ENCODE measurements at regions not wholly inside any gene's neighbourhood (a gene's known extent, or its start where the extent isn't known, plus 50 kb on each side); places are given as distances from the start of the nearest gene placed in this dataset.

DNA sequence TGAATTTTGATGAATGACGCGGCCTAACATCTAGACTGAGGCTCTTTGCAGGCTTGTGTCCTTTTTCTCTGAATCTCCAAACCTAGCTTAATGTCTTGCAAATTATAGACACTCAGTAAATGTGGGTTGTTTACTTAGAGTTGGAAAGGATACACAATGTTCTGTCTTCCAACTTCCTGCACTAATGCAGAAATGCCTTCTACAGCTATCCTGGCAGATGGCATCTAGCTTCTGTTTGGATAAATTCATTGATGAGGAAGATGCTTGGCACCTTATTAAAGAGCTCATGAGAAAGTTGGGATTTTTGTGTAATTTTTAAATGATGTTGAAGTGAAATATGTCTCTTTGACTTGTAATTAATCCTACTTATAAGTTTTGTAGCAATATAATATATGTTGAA lies 1822.2 kb downstream of the MAT2B start:
- FAIRE-seq (no peak), DNase-seq (ENCODE audit: low read depth, low spot score) (no peak)
- no peak overlapping the region for H2AFZ ChIP-seq (ENCODE audit: low read depth, low read length)
- no peak overlapping the region for H3K9ac ChIP-seq (replicated peaks; ENCODE audit: extremely low read depth, insufficient read depth, low read length)
- H4K20me1 ChIP-seq (replicated peaks; ENCODE audit: control insufficient read depth, extremely low read depth, insufficient read depth, low read length), result no peaks in the 10 kb centered on the region
- dilution Hi-C loops (cut with MboI; ENCODE audit: extremely low pct_ligation_motif_present, low sequenced_read_pairs) (no loop called here), intact Hi-C loops (cut with micrococcal nuclease) (no loop called here)
- no peak for TF ChIP-seq GATA2 (IDR thresholded peaks at IDR 0.05; ENCODE audit: insufficient read depth, insufficient read length, low read depth, low read length)
- TF ChIP-seq MYC (IDR thresholded peaks at IDR 0.05; ENCODE audit: low read depth, low read length), result no peak
- no peak for TF ChIP-seq POLR2AphosphoS5 (IDR thresholded peaks at IDR 0.05; ENCODE audit: insufficient read depth, low read depth, low read length)
- TF ChIP-seq EZH2 (IDR thresholded peaks at IDR 0.05; ENCODE audit: borderline replicate concordance, low read depth, low read length, severe bottlenecking), result no peak
- no peak for TF ChIP-seq FOS (IDR thresholded peaks at IDR 0.05; ENCODE audit: borderline replicate concordance, insufficient read depth, low read length)
- TF ChIP-seq, protein P1, sequence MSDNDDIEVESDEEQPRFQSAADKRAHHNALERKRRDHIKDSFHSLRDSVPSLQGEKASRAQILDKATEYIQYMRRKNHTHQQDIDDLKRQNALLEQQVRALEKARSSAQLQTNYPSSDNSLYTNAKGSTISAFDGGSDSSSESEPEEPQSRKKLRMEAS (IDR thresholded peaks at IDR 0.05; ENCODE audit: insufficient read depth, insufficient read length), result no peak
- H3K9me3 ChIP-seq (replicated peaks; ENCODE audit: control insufficient read depth, insufficient read depth, low read length), result no peaks in the 10 kb centered on the region
- ChIA-PET CTCF (no interaction called here), POLR2A (no interaction called here)
- H3K4me3 ChIP-seq (replicated peaks in 1 of 3; ENCODE audit: insufficient read depth in 1 of 3, low read depth in 1 of 3, low read length in 3 of 3), result no peak overlapping the region
- H3K27ac ChIP-seq (ENCODE audit: insufficient read depth, low read depth, low read length), result no peak overlapping the region
- H3K4me2 ChIP-seq (ENCODE audit: insufficient read depth, low read length), result no peak overlapping the region
- H3K36me3 ChIP-seq (ENCODE audit: control insufficient read depth in 2 of 2, extremely low read depth in 1 of 2, insufficient read depth in 2 of 2, low read length in 2 of 2), result no peaks in the 10 kb centered on the region
- H3K9me1 ChIP-seq (replicated peaks; ENCODE audit: control insufficient read depth, extremely low read depth, insufficient read depth, low read length), result no peaks in the 10 kb centered on the region
- no peaks in the 10 kb centered on the region for H3K79me2 ChIP-seq (ENCODE audit: control insufficient read depth, insufficient read depth, low read length)
- no peaks in the 10 kb centered on the region for H3K27me3 ChIP-seq (ENCODE audit: control insufficient read depth in 2 of 2, insufficient read depth in 2 of 2, low read length in 2 of 2)
- peaks cover 2% of the 10 kb centered on the region for H3K4me1 ChIP-seq (ENCODE audit: control insufficient read depth, extremely low read depth, insufficient read depth, low read length)
- no TSS peak for BruUV-seq (replicated peaks)

DNA sequence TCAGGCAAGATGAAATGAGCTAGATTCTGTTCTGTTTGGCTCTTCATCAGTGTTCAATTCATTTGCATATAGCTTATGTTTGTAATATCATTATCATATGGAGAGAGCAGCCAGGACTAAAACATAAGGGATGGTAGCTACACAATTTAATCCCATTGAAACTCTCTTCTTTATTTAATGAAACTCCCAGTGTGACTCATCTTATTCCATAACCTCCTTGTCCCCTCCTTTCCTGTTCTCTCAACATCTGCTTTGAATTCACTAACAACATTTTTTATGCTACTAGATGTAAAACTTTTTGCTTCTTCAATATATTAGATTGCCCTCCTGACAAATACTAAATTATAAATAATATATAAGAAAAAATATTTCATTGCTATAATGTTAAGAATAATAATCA lies 1823.4 kb downstream of the MAT2B start:
- TF ChIP-seq GATA2 (IDR thresholded peaks at IDR 0.05; ENCODE audit: insufficient read depth, insufficient read length, low read depth, low read length) (no peak), JUN (IDR thresholded peaks at IDR 0.05; ENCODE audit: borderline replicate concordance, insufficient read depth, insufficient read length, low read depth) (no peak), EZH2 (IDR thresholded peaks at IDR 0.05; ENCODE audit: borderline replicate concordance, low read depth, low read length, severe bottlenecking) (no peak), MYC (IDR thresholded peaks at IDR 0.05; ENCODE audit: low read depth, low read length) (no peak), POLR2A (IDR thresholded peaks at IDR 0.05; ENCODE audit: low read depth, low read length) (no peak), POLR2AphosphoS5 (IDR thresholded peaks at IDR 0.05; ENCODE audit: insufficient read depth, low read depth, low read length) (no peak), FOS (IDR thresholded peaks at IDR 0.05; ENCODE audit: borderline replicate concordance, insufficient read depth, low read length) (no peak)
- TF ChIP-seq, protein P1 (IDR thresholded peaks at IDR 0.05; ENCODE audit: insufficient read depth, insufficient read length), result no peak
- TF ChIP-seq, protein P2, sequence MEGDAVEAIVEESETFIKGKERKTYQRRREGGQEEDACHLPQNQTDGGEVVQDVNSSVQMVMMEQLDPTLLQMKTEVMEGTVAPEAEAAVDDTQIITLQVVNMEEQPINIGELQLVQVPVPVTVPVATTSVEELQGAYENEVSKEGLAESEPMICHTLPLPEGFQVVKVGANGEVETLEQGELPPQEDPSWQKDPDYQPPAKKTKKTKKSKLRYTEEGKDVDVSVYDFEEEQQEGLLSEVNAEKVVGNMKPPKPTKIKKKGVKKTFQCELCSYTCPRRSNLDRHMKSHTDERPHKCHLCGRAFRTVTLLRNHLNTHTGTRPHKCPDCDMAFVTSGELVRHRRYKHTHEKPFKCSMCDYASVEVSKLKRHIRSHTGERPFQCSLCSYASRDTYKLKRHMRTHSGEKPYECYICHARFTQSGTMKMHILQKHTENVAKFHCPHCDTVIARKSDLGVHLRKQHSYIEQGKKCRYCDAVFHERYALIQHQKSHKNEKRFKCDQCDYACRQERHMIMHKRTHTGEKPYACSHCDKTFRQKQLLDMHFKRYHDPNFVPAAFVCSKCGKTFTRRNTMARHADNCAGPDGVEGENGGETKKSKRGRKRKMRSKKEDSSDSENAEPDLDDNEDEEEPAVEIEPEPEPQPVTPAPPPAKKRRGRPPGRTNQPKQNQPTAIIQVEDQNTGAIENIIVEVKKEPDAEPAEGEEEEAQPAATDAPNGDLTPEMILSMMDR (IDR thresholded peaks at IDR 0.05; ENCODE audit: extremely low read depth in 1 of 2, insufficient read depth in 1 of 2, low read depth in 1 of 2, low read length in 2 of 2), result no peak
- FAIRE-seq (no peak), DNase-seq (ENCODE audit: low read depth, low spot score) (peak; percentile 32)
- Histone ChIP-seq H3K9ac (replicated peaks; ENCODE audit: extremely low read depth, insufficient read depth, low read length) (no peak overlapping the region), H2AFZ (ENCODE audit: low read depth, low read length) (no peak overlapping the region), H3K27me3 (ENCODE audit: control insufficient read depth in 2 of 2, insufficient read depth in 2 of 2, low read length in 2 of 2) (no peaks in the 10 kb centered on the region), H3K4me2 (ENCODE audit: insufficient read depth, low read length) (no peak overlapping the region), H3K79me2 (ENCODE audit: control insufficient read depth, insufficient read depth, low read length) (no peaks in the 10 kb centered on the region), H3K4me3 (replicated peaks in 1 of 3; ENCODE audit: insufficient read depth in 1 of 3, low read depth in 1 of 3, low read length in 3 of 3) (no peak overlapping the region), H3K27ac (ENCODE audit: insufficient read depth, low read depth, low read length) (no peak overlapping the region), H3K36me3 (ENCODE audit: control insufficient read depth in 2 of 2, extremely low read depth in 1 of 2, insufficient read depth in 2 of 2, low read length in 2 of 2) (no peaks in the 10 kb centered on the region), H3K9me3 (replicated peaks; ENCODE audit: control insufficient read depth, insufficient read depth, low read length) (no peaks in the 10 kb centered on the region), H3K9me1 (replicated peaks; ENCODE audit: control insufficient read depth, extremely low read depth, insufficient read depth, low read length) (no peaks in the 10 kb centered on the region), H4K20me1 (replicated peaks; ENCODE audit: control insufficient read depth, extremely low read depth, insufficient read depth, low read length) (no peaks in the 10 kb centered on the region), H3K4me1 (ENCODE audit: control insufficient read depth, extremely low read depth, insufficient read depth, low read length) (peaks cover 2% of the 10 kb centered on the region)
- dilution Hi-C loops (cut with MboI; ENCODE audit: extremely low pct_ligation_motif_present, low sequenced_read_pairs), result no loop called here
- no TSS peak for BruUV-seq (replicated peaks)
- intact Hi-C loops (cut with micrococcal nuclease), result no loop called here
- ChIA-PET CTCF (interaction anchor here (0.6 kb wide), 1 partner anchor 16 kb away, joined by 3 read pairs; no protein-coding TSS in a partner anchor), POLR2A (no interaction called here)

All from endothelial cell of umbilical vein (primary cell).